ENCODE measurements at regions not wholly inside any gene's neighbourhood (a gene's known extent, or its start where the extent isn't known, plus 50 kb on each side); places are given as distances from the start of the nearest gene placed in this dataset.

GRCh38 chr18:27719680-27720079 lies 457.2 kb downstream of the CDH2 start:
- H4K20me1 ChIP-seq (ENCODE audit: insufficient read depth) = no peaks in the 10 kb centered on the region

More at GRCh38 chr18:27719680-27720079, 457.2 kb downstream of the CDH2 start:
- no peaks in the 10 kb centered on the region for H3K4me1 ChIP-seq (ENCODE audit: control insufficient read depth in 1 of 2, insufficient read depth in 2 of 2, low read length in 2 of 2)
- ChIA-PET CTCF (no interaction called here), RAD21 (ENCODE audit: low non-redundant PET in 1 of 2, low total read pairs in 2 of 2, uncharacterized antibody in 2 of 2, unreplicated experiment in 2 of 2) (interaction anchor here in 1 of 2 experiments (0.6 kb wide), 1 partner anchor 1049 kb away, joined by 6 read pairs; no protein-coding TSS in a partner anchor), POLR2A (no interaction called here)
- H3K79me2 ChIP-seq (ENCODE audit: insufficient read depth, low read length) = no peaks in the 10 kb centered on the region
- no TSS peak for BruUV-seq (replicated peaks)
- no peak overlapping the region for H2AFZ ChIP-seq (ENCODE audit: low read depth, low read length, poor library complexity, severe bottlenecking)
- no peak overlapping the region for H3K27ac ChIP-seq (ENCODE audit: low read depth, low read length)
- H3K27me3 ChIP-seq (ENCODE audit: insufficient read depth, low read length) = no peaks in the 10 kb centered on the region
- H3K9me2 ChIP-seq (ENCODE audit: insufficient read depth) = no peaks in the 10 kb centered on the region
- ATAC-seq (no peak), DNase-seq (ENCODE audit: low read depth, low spot score) (no peak)
- no peak overlapping the region for H3K9ac ChIP-seq (ENCODE audit: low read length)
- TF ChIP-seq POLR2A (IDR thresholded peaks at IDR 0.05; ENCODE audit: borderline replicate concordance, extremely low read depth, insufficient read depth, insufficient read length) (no peak), ZBTB33 (IDR thresholded peaks at IDR 0.05; ENCODE audit: extremely low read depth, insufficient replicate concordance, low read length) (no peak), TCF7L2 (IDR thresholded peaks at IDR 0.05; ENCODE audit: borderline replicate concordance, extremely low read depth, insufficient read depth, insufficient read length) (no peak), SRF (IDR thresholded peaks at IDR 0.05; ENCODE audit: low read depth) (no peak), SIN3A (IDR thresholded peaks at IDR 0.05; ENCODE audit: low read depth) (no peak), EZH2 (IDR thresholded peaks at IDR 0.05) (no peak), YY1 (IDR thresholded peaks at IDR 0.05; ENCODE audit: extremely low read depth, insufficient replicate concordance, low read depth, low read length) (no peak), JUND (IDR thresholded peaks at IDR 0.05) (no peak), CBX3 (IDR thresholded peaks at IDR 0.05; ENCODE audit: low read depth) (no peak), CTCF (IDR thresholded peaks at IDR 0.05 in 2 of 3, conservative IDR thresholded peaks at IDR 0.05 in 1 of 3; ENCODE audit: borderline replicate concordance in 1 of 3, insufficient read depth in 1 of 3, low read depth in 2 of 3, low read length in 2 of 3) (no peak), ATF3 (IDR thresholded peaks at IDR 0.05) (no peak), EZH2phosphoT487 (IDR thresholded peaks at IDR 0.05; ENCODE audit: borderline replicate concordance) (no peak), RAD21 (IDR thresholded peaks at IDR 0.05; ENCODE audit: low read depth) (no peak), REST (IDR thresholded peaks at IDR 0.05; ENCODE audit: low read depth) (no peak)
- no peaks in the 10 kb centered on the region for H3K36me3 ChIP-seq (ENCODE audit: control insufficient read depth in 1 of 2, insufficient read depth in 2 of 2, low read length in 2 of 2)
- no peak overlapping the region for H3K4me3 ChIP-seq (replicated peaks in 1 of 2; ENCODE audit: low read depth in 1 of 2, low read length in 2 of 2)
- no peaks in the 10 kb centered on the region for H3K9me3 ChIP-seq (ENCODE audit: control insufficient read depth in 1 of 2, insufficient read depth in 1 of 2, low read depth in 1 of 2, low read length in 2 of 2)
- intact Hi-C loops (cut with micrococcal nuclease) = no loop called here
- H3K4me2 ChIP-seq (ENCODE audit: low read length) = no peak overlapping the region

All from HCT116 (cell line).